Skeletal muscle tissue (tissue), 3 donors: ENCODE measurements at regions not wholly inside any gene's neighbourhood (a gene's known extent, or its start where the extent isn't known, plus 50 kb on each side); places are given as distances from the start of the nearest gene placed in this dataset.

ENCODE experiments used
- H3K27ac ChIP-seq: one replicate; pipeline ENCODE4 v1.7.0; 2013; ENCODE audit warnings: mild to moderate bottlenecking, low read depth, low read length, inconsistent platforms
- H3K27me3 ChIP-seq, 3 donors: one replicate each; pipeline ENCODE4 v1.7.0; 2013; ENCODE audit warnings: low read length in 3 of 3; ENCODE audit not compliant: control insufficient read depth in 3 of 3, insufficient read depth in 3 of 3
- H3K36me3 ChIP-seq, 3 donors: one replicate each; pipeline ENCODE4 v1.7.0; 2013; ENCODE audit warnings: low read length in 3 of 3; ENCODE audit not compliant: control insufficient read depth in 3 of 3, insufficient read depth in 3 of 3
- H3K4me1 ChIP-seq, 3 donors: one replicate each; pipeline ENCODE4 v1.7.0; 2013; ENCODE audit warnings: low read length in 3 of 3, mild to moderate bottlenecking in 3 of 3; ENCODE audit not compliant: control insufficient read depth in 3 of 3, insufficient read depth in 3 of 3
- H3K4me3 ChIP-seq, 3 donors: one replicate each; pipeline ENCODE4 v1.7.0; 2013; ENCODE audit warnings: low read length in 3 of 3
- H3K9ac ChIP-seq, 3 donors: one replicate each; pipeline ENCODE4 v1.7.0; 2013; ENCODE audit warnings: low read length in 3 of 3, mild to moderate bottlenecking in 3 of 3, moderate library complexity in 2 of 3, low read depth in 1 of 3
- H3K9me3 ChIP-seq, 3 donors: one replicate each; pipeline ENCODE4 v1.7.0; 2013; ENCODE audit warnings: low read length in 3 of 3; ENCODE audit not compliant: control insufficient read depth in 3 of 3
- donor health status: Osteomylitis.

GRCh38 chr11:39165021-39165420 lies 2294.4 kb downstream of the LRRC4C start:
- no peaks in the 10 kb centered on the region for H3K36me3 ChIP-seq
- H3K9ac ChIP-seq, result no peak overlapping the region
- H3K27ac ChIP-seq, result no peak overlapping the region
- H3K9me3 ChIP-seq, result no peaks in the 10 kb centered on the region
- no peak overlapping the region for H3K4me3 ChIP-seq
- H3K4me1 ChIP-seq, result no peaks in the 10 kb centered on the region
- no peaks in the 10 kb centered on the region for H3K27me3 ChIP-seq

GRCh38 chr11:39149214-39149613 lies 2310.2 kb downstream of the LRRC4C start:
- H3K4me3 ChIP-seq, result no peak overlapping the region
- no peaks in the 10 kb centered on the region for H3K27me3 ChIP-seq
- H3K27ac ChIP-seq, result no peak overlapping the region
- H3K36me3 ChIP-seq, result no peaks in the 10 kb centered on the region
- no peak overlapping the region for H3K9ac ChIP-seq
- H3K9me3 ChIP-seq, result no peaks in the 10 kb centered on the region
- no peaks in the 10 kb centered on the region for H3K4me1 ChIP-seq

GRCh38 chr11:39145346-39145745 lies 2314.1 kb downstream of the LRRC4C start:
- Histone ChIP-seq H3K9me3 (no peaks in the 10 kb centered on the region), H3K4me3 (no peak overlapping the region), H3K36me3 (no peaks in the 10 kb centered on the region), H3K4me1 (no peaks in the 10 kb centered on the region), H3K9ac (no peak overlapping the region), H3K27ac (no peak overlapping the region), H3K27me3 (no peaks in the 10 kb centered on the region)

- Histone ChIP-seq H3K4me3 (no peak overlapping the region), H3K4me1 (no peaks in the 10 kb centered on the region), H3K9me3 (no peaks in the 10 kb centered on the region), H3K27me3 (no peaks in the 10 kb centered on the region), H3K36me3 (no peaks in the 10 kb centered on the region), H3K9ac (no peak overlapping the region), H3K27ac (no peak overlapping the region)
These were observed 2314.9 kb downstream of the LRRC4C start for GRCh38 chr11:39144351-39145130.

GRCh38 chr11:39139581-39139980 lies 2319.9 kb downstream of the LRRC4C start:
- Histone ChIP-seq H3K9ac (no peak overlapping the region), H3K27ac (no peak overlapping the region), H3K9me3 (no peaks in the 10 kb centered on the region), H3K27me3 (no peaks in the 10 kb centered on the region), H3K4me3 (no peak overlapping the region), H3K36me3 (no peaks in the 10 kb centered on the region), H3K4me1 (no peaks in the 10 kb centered on the region)

GRCh38 chr11:39120890-39121289 lies 2338.6 kb downstream of the LRRC4C start:
- Histone ChIP-seq H3K27ac (no peak overlapping the region), H3K4me3 (no peak overlapping the region), H3K4me1 (no peaks in the 10 kb centered on the region), H3K9me3 (no peaks in the 10 kb centered on the region), H3K27me3 (no peaks in the 10 kb centered on the region), H3K36me3 (no peaks in the 10 kb centered on the region), H3K9ac (no peak overlapping the region)

GRCh38 chr11:39113606-39114005 lies 2345.8 kb downstream of the LRRC4C start:
- H3K9ac ChIP-seq, result no peak overlapping the region
- H3K9me3 ChIP-seq, result no peaks in the 10 kb centered on the region
- H3K4me1 ChIP-seq, result no peaks in the 10 kb centered on the region
- no peak overlapping the region for H3K4me3 ChIP-seq
- H3K27me3 ChIP-seq, result no peaks in the 10 kb centered on the region
- no peaks in the 10 kb centered on the region for H3K36me3 ChIP-seq
- H3K27ac ChIP-seq, result no peak overlapping the region

GRCh38 chr11:39102236-39102635 lies 2357.2 kb downstream of the LRRC4C start:
- H3K9me3 ChIP-seq, result peaks cover 0 to 3% (median 0%) of the 10 kb centered on the region in 3 donors
- no peak overlapping the region for H3K27ac ChIP-seq
- no peaks in the 10 kb centered on the region for H3K4me1 ChIP-seq
- H3K4me3 ChIP-seq, result no peak overlapping the region
- H3K9ac ChIP-seq, result no peak overlapping the region
- H3K27me3 ChIP-seq, result no peaks in the 10 kb centered on the region
- no peaks in the 10 kb centered on the region for H3K36me3 ChIP-seq

- no peak overlapping the region for H3K9ac ChIP-seq
- no peaks in the 10 kb centered on the region for H3K9me3 ChIP-seq
- no peaks in the 10 kb centered on the region for H3K36me3 ChIP-seq
- H3K4me3 ChIP-seq, result no peak overlapping the region
- H3K4me1 ChIP-seq, result no peaks in the 10 kb centered on the region
- H3K27ac ChIP-seq, result no peak overlapping the region
- H3K27me3 ChIP-seq, result no peaks in the 10 kb centered on the region
These were observed 2381.0 kb downstream of the LRRC4C start for GRCh38 chr11:39078465-39078864.

GRCh38 chr11:39037611-39038010 lies 2421.8 kb downstream of the LRRC4C start:
- no peak overlapping the region for H3K4me3 ChIP-seq
- no peaks in the 10 kb centered on the region for H3K4me1 ChIP-seq
- no peak overlapping the region for H3K9ac ChIP-seq
- no peak overlapping the region for H3K27ac ChIP-seq
- H3K36me3 ChIP-seq, result no peaks in the 10 kb centered on the region
- H3K27me3 ChIP-seq, result no peaks in the 10 kb centered on the region
- H3K9me3 ChIP-seq, result no peaks in the 10 kb centered on the region
